Heart right ventricle (tissue), 16 donors: ENCODE measurements at regions not wholly inside any gene's neighbourhood (a gene's known extent, or its start where the extent isn't known, plus 50 kb on each side); places are given as distances from the start of the nearest gene placed in this dataset.
A peak's percentile ranks its signal among the peaks of the same experiment; 100 is the strongest.

Source experiments
- ATAC-seq, 8 donors: fragments of 200-7000 bp; cut with Tn5 transposase; one replicate each; pipeline ENCODE4 v1.9.1; 2020; ENCODE audit warnings: mild to moderate bottlenecking in 8 of 8, moderate library complexity in 8 of 8, moderate number of reproducible peaks in 1 of 8
- DNase-seq, 2 donors: peaks; one replicate each; pipeline ENCODE4 v3.0.0-alpha.2; 2020
- H3K27ac ChIP-seq, 10 donors: fragments of 200-600 bp; sonication (generic) in 2 of 10; one replicate each; pipeline versions ENCODE4 v1.5.0 to v1.8.0; 2020 to 2022; ENCODE audit warnings: mild to moderate bottlenecking in 3 of 10
- H3K27me3 ChIP-seq, 7 donors: fragments of 200-600 bp; one replicate each; pipeline ENCODE4 v1.8.0; 2021 to 2022; ENCODE audit warnings: mild to moderate bottlenecking in 2 of 7
- H3K36me3 ChIP-seq, 9 donors: fragments of 200-600 bp; sonication (generic) in 1 of 9; one replicate each; pipeline versions ENCODE4 v1.5.0 to v1.8.0; 2020 to 2022; ENCODE audit warnings: mild to moderate bottlenecking in 2 of 9
- H3K4me1 ChIP-seq, 9 donors: fragments of 200-600 bp; sonication (generic) in 1 of 9; one replicate each; pipeline versions ENCODE4 v1.5.0 to v1.8.0; 2020 to 2022; ENCODE audit warnings: mild to moderate bottlenecking in 4 of 9
- H3K4me3 ChIP-seq, 10 donors: fragments of 200-600 bp; sonication (generic) in 2 of 10; one replicate each; pipeline versions ENCODE4 v1.5.0 to v1.8.0; 2020 to 2022; ENCODE audit warnings: mild to moderate bottlenecking in 7 of 10, moderate library complexity in 2 of 10
- H3K9me3 ChIP-seq, 11 donors: fragments of 200-600 bp in 10 of 11; sonication (generic) in 2 of 11; one replicate each; pipeline versions ENCODE4 v1.5.0 to v1.8.0; 2013 to 2022; ENCODE audit warnings: mild to moderate bottlenecking in 2 of 11, control low read depth in 1 of 11, moderate library complexity in 1 of 11
- CTCF ChIP-seq, 9 donors: fragments of 200-600 bp; sonication (generic) in 2 of 9; IDR thresholded peaks; one replicate each; pipeline versions ENCODE4 v1.5.0 to v1.8.0; 2021 to 2022; ENCODE audit warnings: antibody characterized with exemption in 9 of 9, mild to moderate bottlenecking in 5 of 9, moderate library complexity in 1 of 9
- WGBS, 2 donors: extraction: QIAGEN DNeasy Blood & Tissue Kit; methylation state at CpG; one replicate each; pipeline ENCODE4 v1.1.7; 2013; ENCODE audit warnings: inconsistent platforms in 1 of 2; 5-methylcytosine and 5-hydroxymethylcytosine counted together
- intact Hi-C, 10 donors: fragments of 100-400 bp; cut with DNase I; formaldehyde crosslinking; loops; one replicate each; pipeline versions ENCODE4 v1.11.1 to v1.14.2; 2022
- donor health status: Arrhythmogenic right ventricular cardiomyopathy.
- donor health status: ischemic (EF 13 %, LVEDD 7.1; RV severe dilation, severe dysfunction).
- donor health status: healthy with polysubstance abuse.
- donor health status: DM: no; HTN: yes; CAD: no.
- donor health status: DM: no; HTN: no; CAD: no.
- donor health status: ischemic (EF 25% LVEDD 6.9; RV normal size, moderate dysfunction).
- donor health status: ischemic (EF 25% LVEDD 5.7; RV mildly dilated, moderate dysfunction).
- donor health status: healthy.
- donor health status: DM: yes; HTN: yes; CAD: no.
- donor health status: Ischemic cardiomyopathy.
- donor health status: ischemic (EF 35%, LVEDD 5.7; RV mildly dilated, moderate dysfunction).
- donor health status: nonischemic (EF 11% LVEDD 7.7; RV severe dilation, severe dysfunction).
- donor health status: DM: yes; HTN: yes; CAD: no.
- donor health status: PGD.
- donor health status: ischemic (EF 29% LVEDD 5.4; RV normal size, mild dysfunction).
- donor health status: nonischemic (EF 23%, LVEDD 6.1; RV moderate dilation, normal function).

- WGBS, 2 donors = 15 to 19% methylated on average over 8 of the region's 8 CpGs
- intact Hi-C loops = no loop called here
- Histone ChIP-seq H3K27ac (no peak overlapping the region), H3K4me3 (no peak overlapping the region), H3K36me3 (no peaks in the 10 kb centered on the region), H3K9me3 (peaks cover 0 to 2% (median 0%) of the 10 kb centered on the region in 11 donors), H3K4me1 (peaks cover 0 to 6% (median 0%) of the 10 kb centered on the region in 9 donors), H3K27me3 (peaks cover 0 to 5% (median 0%) of the 10 kb centered on the region in 7 donors)
- DNase-seq (peak in 1 of 2 donors; percentile 13), ATAC-seq (peak in 5 of 8 donors; percentile 50 to 76 (median 67))
- no peak for TF ChIP-seq CTCF (IDR thresholded peaks at IDR 0.05)
These were observed 125.3 kb upstream of the CHRNA7 start for GRCh38 chr15:31905054-31905453.

- Histone ChIP-seq H3K4me3 (no peak overlapping the region), H3K27me3 (peaks cover 0 to 12% (median 0%) of the 10 kb centered on the region in 7 donors), H3K4me1 (no peaks in the 10 kb centered on the region), H3K9me3 (peaks cover 0 to 23% (median 0%) of the 10 kb centered on the region in 11 donors), H3K36me3 (no peaks in the 10 kb centered on the region), H3K27ac (no peak overlapping the region)
- DNase-seq = no peak
- no peak for ATAC-seq
- 81 to 87% methylated on average over 9 of the region's 9 CpGs for WGBS, 2 donors
- no peak for TF ChIP-seq CTCF (IDR thresholded peaks at IDR 0.05)
- intact Hi-C loops = no loop called here
These were observed 104.8 kb upstream of the CHRNA7 start for GRCh38 chr15:31925541-31925940.

GRCh38 chr15:31930967-31931366 lies 99.3 kb upstream of the CHRNA7 start:
- Histone ChIP-seq H3K27me3 (peaks cover 0 to 20% (median 3%) of the 10 kb centered on the region in 7 donors), H3K4me3 (no peak overlapping the region), H3K9me3 (no peaks in the 10 kb centered on the region), H3K4me1 (no peaks in the 10 kb centered on the region), H3K27ac (no peak overlapping the region), H3K36me3 (no peaks in the 10 kb centered on the region)
- DNase-seq = no peak
- intact Hi-C loops = no loop called here
- 86 to 89% methylated on average over 4 of the region's 4 CpGs for WGBS, 2 donors
- no peak for TF ChIP-seq CTCF (IDR thresholded peaks at IDR 0.05)
- ATAC-seq = no peak

- no peak overlapping the region for H3K4me3 ChIP-seq
- ATAC-seq (no peak), DNase-seq (no peak)
- peaks cover 0 to 15% (median 0%) of the 10 kb centered on the region in 7 donors for H3K27me3 ChIP-seq
- H3K9me3 ChIP-seq = no peaks in the 10 kb centered on the region
- no peak for TF ChIP-seq CTCF (IDR thresholded peaks at IDR 0.05)
- intact Hi-C loops = no loop called here
- H3K36me3 ChIP-seq = no peaks in the 10 kb centered on the region
- WGBS, 2 donors = 76 to 84% methylated on average over 5 of the region's 5 CpGs
- no peak overlapping the region for H3K27ac ChIP-seq
- no peaks in the 10 kb centered on the region for H3K4me1 ChIP-seq
These were observed 97.7 kb upstream of the CHRNA7 start for GRCh38 chr15:31932576-31932975.
